H1 (cell line): ENCODE measurements at regions not wholly inside any gene's neighbourhood (a gene's known extent, or its start where the extent isn't known, plus 50 kb on each side); places are given as distances from the start of the nearest gene placed in this dataset.

Experiments
- CTCF ChIA-PET: fragments of 300-600 bp; sonication (Branson Sonifier 250); formaldehyde crosslinking; loops from one replicate; lab custom pipeline; 2021; ENCODE audit not compliant: partially characterized antibody; lab: Charles Lee
- POLR2A ChIA-PET: fragments of 300-600 bp; sonication (Branson Sonifier 250); formaldehyde crosslinking; loops from one replicate; lab custom pipeline; 2021; ENCODE audit warnings: inconsistent platforms; ENCODE audit not compliant: partially characterized antibody; lab: Charles Lee
- DNase-seq, 2 experiments: peaks; one replicate each; pipeline versions ENCODE4 v3.0.0 to v3.0.0-alpha.2; 2010 to 2022; ENCODE audit warnings: low spot score in 2 of 2, low read depth in 1 of 2, mixed read lengths in 1 of 2
- FAIRE-seq: peaks from 2 replicates; lab custom pipeline; 2011; peaks lifted over from hg19 to GRCh38; lab: Jason Lieb, UNC
- H2AFZ ChIP-seq: 2 replicates; pipeline ENCODE4 v1.8.1; 2012; ENCODE audit warnings: low read length, inconsistent platforms
- H2AK5ac ChIP-seq: 2 replicates; pipeline ENCODE4 v1.6.1; 2013; ENCODE audit warnings: low read depth, low read length
- H2BK120ac ChIP-seq: replicated peaks from 2 replicates; pipeline ENCODE3; 2013; ENCODE audit warnings: low read depth, low read length, inconsistent platforms
- H2BK12ac ChIP-seq: 2 replicates; pipeline ENCODE4 v1.6.1; 2013; ENCODE audit warnings: low read depth, low read length
- H2BK15ac ChIP-seq: 2 replicates; pipeline ENCODE4 v1.6.1; 2013; ENCODE audit warnings: low read length
- H2BK20ac ChIP-seq: 2 replicates; pipeline ENCODE4 v1.6.1; 2013; ENCODE audit warnings: low read length
- H2BK5ac ChIP-seq: 2 replicates; pipeline ENCODE4 v1.6.1; 2013; ENCODE audit warnings: low read depth, low read length
- H3K14ac ChIP-seq: 2 replicates; pipeline ENCODE4 v1.6.1; 2013; ENCODE audit warnings: inconsistent platforms; ENCODE audit not compliant: insufficient read length
- H3K18ac ChIP-seq: 2 replicates; pipeline ENCODE4 v1.6.1; 2013; ENCODE audit warnings: low read length; ENCODE audit errors: extremely low read depth
- H3K23ac ChIP-seq: 2 replicates; pipeline ENCODE4 v1.6.1; 2013; ENCODE audit warnings: inconsistent platforms; ENCODE audit not compliant: insufficient read length
- H3K23me2 ChIP-seq: 2 replicates; pipeline ENCODE4 v1.6.1; 2013; ENCODE audit warnings: low read depth, low read length
- H3K27ac ChIP-seq: 2 replicates; pipeline ENCODE4 v1.6.1; 2011; ENCODE audit warnings: low read depth, low read length, inconsistent platforms
- H3K27me3 ChIP-seq, 4 experiments: replicated peaks in 1 of 4; 1 replicate in 1 of 4; 2 replicates in 3 of 4; pipeline versions ENCODE4 v1.6.1 to v1.8.1; 2011 to 2013; ENCODE audit warnings: low read length in 3 of 4, mild to moderate bottlenecking in 3 of 4, inconsistent platforms in 2 of 4, mixed read lengths in 2 of 4, moderate library complexity in 1 of 4; ENCODE audit not compliant: control insufficient read depth in 3 of 4, insufficient read depth in 3 of 4; ENCODE audit errors: extremely low read depth in 1 of 4
- H3K36me3 ChIP-seq, 4 experiments: 2 replicates each; pipeline versions ENCODE4 v1.6.1 to v1.8.1; 2011 to 2013; ENCODE audit warnings: mild to moderate bottlenecking in 4 of 4, low read length in 3 of 4, moderate library complexity in 2 of 4, control low read depth in 1 of 4, inconsistent platforms in 1 of 4; ENCODE audit not compliant: insufficient read depth in 4 of 4, control insufficient read depth in 2 of 4
- H3K4ac ChIP-seq: replicated peaks from 2 replicates; pipeline ENCODE3; 2013; ENCODE audit warnings: low read length, low read depth, mixed read lengths, inconsistent platforms; ENCODE audit not compliant: insufficient read length
- H3K4me1 ChIP-seq, 4 experiments: replicated peaks in 1 of 4; 1 replicate in 1 of 4; 2 replicates in 3 of 4; pipeline versions ENCODE4 v1.6.1 to v1.8.1; 2011 to 2013; ENCODE audit warnings: low read length in 3 of 4, inconsistent platforms in 2 of 4, mixed read lengths in 1 of 4; ENCODE audit not compliant: insufficient read depth in 4 of 4, control insufficient read depth in 3 of 4
- H3K4me2 ChIP-seq, 2 experiments: 2 replicates each; pipeline versions ENCODE4 v1.6.1 to v1.8.1; 2011 to 2013; ENCODE audit warnings: low read depth in 2 of 2, low read length in 2 of 2, control low read depth in 1 of 2, inconsistent platforms in 1 of 2, mild to moderate bottlenecking in 1 of 2; ENCODE audit not compliant: insufficient read depth in 1 of 2
- H3K4me3 ChIP-seq, 4 experiments: fragments of 200-600, 300-600 bp in 1 of 4; sonication (generic), shearing (Covaris generic), sonication (Bioruptor Twin) in 1 of 4; 2 replicates each; pipeline versions ENCODE4 v1.5.1 to v1.8.1; 2011 to 2016; ENCODE audit warnings: low read length in 4 of 4, low read depth in 3 of 4, control low read depth in 2 of 4, inconsistent platforms in 2 of 4, mild to moderate bottlenecking in 2 of 4, mixed read lengths in 1 of 4, moderate library complexity in 1 of 4; ENCODE audit not compliant: insufficient read depth in 2 of 4; ENCODE audit errors: extremely low read depth in 1 of 4
- H3K56ac ChIP-seq: replicated peaks from 2 replicates; pipeline ENCODE3; 2013; ENCODE audit warnings: low read depth, mild to moderate bottlenecking, mixed read lengths, low read length, inconsistent platforms; ENCODE audit not compliant: insufficient read length
- H3K79me1 ChIP-seq: 2 replicates; pipeline ENCODE4 v1.6.1; 2013; ENCODE audit warnings: low read depth, low read length, control low read depth
- H3K79me2 ChIP-seq, 2 experiments: 2 replicates each; pipeline versions ENCODE4 v1.6.1 to v1.8.1; 2012 to 2013; ENCODE audit warnings: low read length in 2 of 2, mild to moderate bottlenecking in 2 of 2, inconsistent platforms in 1 of 2; ENCODE audit not compliant: insufficient read depth in 2 of 2, control insufficient read depth in 1 of 2
- H3K9ac ChIP-seq, 4 experiments: replicated peaks in 1 of 4; 1 replicate in 1 of 4; 2 replicates in 3 of 4; pipeline versions ENCODE4 v1.6.1 to v1.8.1; 2011 to 2013; ENCODE audit warnings: low read depth in 3 of 4, low read length in 3 of 4, control low read depth in 2 of 4, mild to moderate bottlenecking in 2 of 4, moderate library complexity in 2 of 4, inconsistent platforms in 1 of 4; ENCODE audit errors: extremely low read depth in 1 of 4
- H3K9me3 ChIP-seq, 2 experiments: 2 replicates each; pipeline versions ENCODE4 v1.6.1 to v1.8.1; 2012 to 2013; ENCODE audit warnings: mild to moderate bottlenecking in 2 of 2, moderate library complexity in 2 of 2, control low read depth in 1 of 2, inconsistent platforms in 1 of 2, low read depth in 1 of 2, low read length in 1 of 2, mixed read lengths in 1 of 2; ENCODE audit not compliant: insufficient read depth in 2 of 2
- H4K20me1 ChIP-seq, 2 experiments: replicated peaks in 1 of 2; 2 replicates each; pipeline versions ENCODE3 to v1.8.1; 2011 to 2013; ENCODE audit warnings: inconsistent platforms in 2 of 2, low read length in 2 of 2, mild to moderate bottlenecking in 1 of 2; ENCODE audit not compliant: insufficient read depth in 2 of 2, control insufficient read depth in 1 of 2
- H4K5ac ChIP-seq: 2 replicates; pipeline ENCODE4 v1.6.1; 2013; ENCODE audit warnings: low read length, low read depth, mixed read lengths, inconsistent platforms; ENCODE audit not compliant: insufficient read length
- H4K8ac ChIP-seq: 2 replicates; pipeline ENCODE4 v1.8.0; 2013; ENCODE audit warnings: mild to moderate bottlenecking, moderate library complexity, low read length, inconsistent platforms; ENCODE audit not compliant: insufficient read depth; ENCODE audit errors: extremely low read depth
- H4K91ac ChIP-seq: replicated peaks from 2 replicates; pipeline ENCODE3; 2013; ENCODE audit warnings: low read length, mixed read lengths, inconsistent platforms; ENCODE audit not compliant: insufficient read length
- EGR1 ChIP-seq: IDR thresholded peaks from 2 replicates; pipeline ENCODE4 v1.6.1; 2011; ENCODE audit warnings: low read depth, low read length, borderline replicate concordance
- MAFK ChIP-seq: IDR thresholded peaks from 2 replicates; pipeline ENCODE4 v1.6.1; 2012; ENCODE audit warnings: low read depth, mild to moderate bottlenecking, improper control_type of control experiment, low read length
- POLR2AphosphoS5 ChIP-seq: IDR thresholded peaks from 2 replicates; pipeline ENCODE4 v1.6.1; 2011; ENCODE audit warnings: low read depth, low read length
- RBBP5 ChIP-seq: IDR thresholded peaks from 2 replicates; pipeline ENCODE4 v1.7.1; 2012; ENCODE audit warnings: low read depth, mild to moderate bottlenecking, inconsistent platforms, low read length, moderate library complexity, borderline replicate concordance
- SAP30 ChIP-seq: fragments of 300-600 bp; sonication (generic); IDR thresholded peaks from 2 replicates; pipeline ENCODE4 v1.7.1; 2012; ENCODE audit warnings: low read length, moderate library complexity, mild to moderate bottlenecking, inconsistent platforms; ENCODE audit not compliant: insufficient read depth, insufficient replicate concordance
- SP2 ChIP-seq: IDR thresholded peaks from 2 replicates; pipeline ENCODE4 v1.6.1; 2012; ENCODE audit warnings: mild to moderate bottlenecking, low read length, inconsistent platforms
- SP4 ChIP-seq: IDR thresholded peaks from 2 replicates; pipeline ENCODE4 v1.6.1; 2012; ENCODE audit warnings: low read length, inconsistent platforms
- TAF1 ChIP-seq: IDR thresholded peaks from 2 replicates; pipeline ENCODE4 v1.6.1; 2011; ENCODE audit warnings: mild to moderate bottlenecking, low read depth, low read length
- TCF12 ChIP-seq: IDR thresholded peaks from 2 replicates; pipeline ENCODE4 v1.6.1; 2011; ENCODE audit warnings: low read depth, mild to moderate bottlenecking, low read length
- YY1 ChIP-seq: IDR thresholded peaks from 2 replicates; pipeline ENCODE4 v1.6.1; 2011; ENCODE audit warnings: low read depth, mild to moderate bottlenecking, low read length
- ZNF274 ChIP-seq: IDR thresholded peaks from 2 replicates; pipeline ENCODE4 v1.7.0; 2012; ENCODE audit warnings: low read length, borderline replicate concordance; ENCODE audit errors: extremely low read depth
- WGBS, 2 experiments: shearing (Covaris generic) in 1 of 2; methylation state at CpG; one replicate each; pipeline versions ENCODE4 v1.1.6 to v1.1.7; 2013 to 2015; ENCODE audit warnings: low lambda C conversion rate in 2 of 2, mixed read lengths in 2 of 2, inconsistent platforms in 1 of 2, low coverage in 1 of 2, missing lambda C conversion rate in 1 of 2; ENCODE audit not compliant: insufficient replicate concordance in 2 of 2, insufficient coverage in 1 of 2, insufficient read length in 1 of 2; ENCODE audit errors: extremely low coverage in 1 of 2, missing lambda C conversion rate in 1 of 2; 5-methylcytosine and 5-hydroxymethylcytosine counted together
- TF ChIP-seq, protein P1 (sequence below), 3 experiments: IDR thresholded peaks; 1 replicate in 2 of 3; 2 replicates in 1 of 3; pipeline versions ENCODE4 v1.5.1 to v1.6.1; 2011; ENCODE audit warnings: low read length in 3 of 3, mild to moderate bottlenecking in 3 of 3, inconsistent platforms in 2 of 3, low read depth in 1 of 3, moderate library complexity in 1 of 3; ENCODE audit not compliant: insufficient read depth in 1 of 3; ENCODE audit errors: control extremely low read depth in 1 of 3

DNA sequence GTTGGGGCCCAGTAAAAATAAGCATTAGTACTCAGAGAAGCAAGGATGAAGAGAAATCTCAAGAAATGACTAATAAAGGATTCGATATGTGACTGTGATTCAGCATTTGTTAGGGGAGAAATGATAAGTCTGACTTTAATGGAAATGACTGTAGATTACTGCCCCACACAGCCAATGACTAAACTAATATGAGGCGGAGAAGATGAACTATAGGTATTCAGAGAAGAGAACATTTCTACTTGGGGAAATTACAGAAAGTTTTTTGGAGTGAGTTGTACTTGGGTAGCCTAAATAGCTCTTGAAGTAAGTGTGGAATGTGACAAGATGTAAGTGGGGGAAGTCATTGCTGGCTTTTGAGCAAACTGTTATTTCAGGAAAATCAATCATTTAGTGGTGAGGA is 380.0 kb downstream of the PDCD6IP start:
- Histone ChIP-seq H4K20me1 (no peaks in the 10 kb centered on the region), H2AFZ (no peak overlapping the region), H3K18ac (no peak overlapping the region), H2BK12ac (no peak overlapping the region), H2AK5ac (no peak overlapping the region), H3K4me1 (peaks cover 0 to 6% (median 1%) of the 10 kb centered on the region in 4 experiments; a peak in 3 of 7 replicates), H4K91ac (no peak overlapping the region), H3K36me3 (no peaks in the 10 kb centered on the region), H2BK15ac (no peak overlapping the region), H3K27me3 (peaks cover 0 to 1% (median 0%) of the 10 kb centered on the region in 4 experiments; a peak in 1 of 7 replicates), H4K8ac (no peak overlapping the region), H3K14ac (no peak overlapping the region), H2BK5ac (no peak overlapping the region), H2BK120ac (no peak overlapping the region), H3K23ac (no peak overlapping the region), H3K79me1 (no peaks in the 10 kb centered on the region), H3K27ac (no peak overlapping the region), H3K4ac (no peak overlapping the region), H3K4me2 (no peak overlapping the region), H3K9ac (no peak overlapping the region), H4K5ac (no peak overlapping the region), H3K56ac (no peak overlapping the region), H3K79me2 (no peaks in the 10 kb centered on the region), H3K4me3 (no peak overlapping the region), H2BK20ac (no peak overlapping the region), H3K23me2 (no peaks in the 10 kb centered on the region), H3K9me3 (no peaks in the 10 kb centered on the region)
- ChIA-PET POLR2A (no interaction called here), CTCF (no interaction called here)
- FAIRE-seq, result no peak
- 96% methylated on average over 2 of the region's 2 CpGs; no CpG with 5 or more reads in 1 of the 2 experiments for WGBS, 2 experiments
- no peak for DNase-seq
- TF ChIP-seq, protein P1, sequence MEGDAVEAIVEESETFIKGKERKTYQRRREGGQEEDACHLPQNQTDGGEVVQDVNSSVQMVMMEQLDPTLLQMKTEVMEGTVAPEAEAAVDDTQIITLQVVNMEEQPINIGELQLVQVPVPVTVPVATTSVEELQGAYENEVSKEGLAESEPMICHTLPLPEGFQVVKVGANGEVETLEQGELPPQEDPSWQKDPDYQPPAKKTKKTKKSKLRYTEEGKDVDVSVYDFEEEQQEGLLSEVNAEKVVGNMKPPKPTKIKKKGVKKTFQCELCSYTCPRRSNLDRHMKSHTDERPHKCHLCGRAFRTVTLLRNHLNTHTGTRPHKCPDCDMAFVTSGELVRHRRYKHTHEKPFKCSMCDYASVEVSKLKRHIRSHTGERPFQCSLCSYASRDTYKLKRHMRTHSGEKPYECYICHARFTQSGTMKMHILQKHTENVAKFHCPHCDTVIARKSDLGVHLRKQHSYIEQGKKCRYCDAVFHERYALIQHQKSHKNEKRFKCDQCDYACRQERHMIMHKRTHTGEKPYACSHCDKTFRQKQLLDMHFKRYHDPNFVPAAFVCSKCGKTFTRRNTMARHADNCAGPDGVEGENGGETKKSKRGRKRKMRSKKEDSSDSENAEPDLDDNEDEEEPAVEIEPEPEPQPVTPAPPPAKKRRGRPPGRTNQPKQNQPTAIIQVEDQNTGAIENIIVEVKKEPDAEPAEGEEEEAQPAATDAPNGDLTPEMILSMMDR (IDR thresholded peaks at IDR 0.05; ENCODE audit: control extremely low read depth in 1 of 3, insufficient read depth in 1 of 3, low read depth in 1 of 3, low read length in 3 of 3), result no peak
- no peak for TF ChIP-seq MAFK
- TF ChIP-seq EGR1, result no peak
- TF ChIP-seq SAP30, result no peak
- TF ChIP-seq POLR2AphosphoS5, result no peak
- no peak for TF ChIP-seq TCF12
- no peak for TF ChIP-seq ZNF274
- TF ChIP-seq TAF1, result no peak
- TF ChIP-seq YY1, result no peak
- no peak for TF ChIP-seq SP2
- no peak for TF ChIP-seq SP4
- no peak for TF ChIP-seq RBBP5
